ENCODE measurements at regions not wholly inside any gene's neighbourhood (a gene's known extent, or its start where the extent isn't known, plus 50 kb on each side); places are given as distances from the start of the nearest gene placed in this dataset.

DNA sequence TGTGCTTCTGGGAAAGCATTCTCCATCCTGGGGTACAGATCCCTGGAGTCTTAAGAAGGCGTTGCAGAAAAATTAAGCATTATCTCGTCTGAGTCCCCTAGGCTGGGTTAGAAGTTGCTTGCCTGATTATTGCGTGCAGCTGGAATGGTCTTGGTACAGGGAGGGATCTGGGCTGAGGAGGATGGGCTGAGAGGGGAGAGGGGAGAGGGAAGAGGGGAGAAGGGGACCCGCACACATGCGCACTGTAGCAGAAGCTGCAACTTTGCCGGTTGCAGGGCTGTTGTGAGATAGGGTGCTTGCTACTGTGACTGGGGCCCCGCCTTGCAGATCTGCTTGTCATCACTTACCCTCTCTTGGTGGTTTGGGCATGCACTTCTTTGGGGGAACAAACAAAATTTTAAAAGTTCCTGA lies 316.8 kb downstream of the DLEU7 start:
- Histone ChIP-seq H4K20me1 (ENCODE audit: insufficient read depth, poor library complexity, severe bottlenecking) (no peaks in the 10 kb centered on the region), H3K9me3 (ENCODE audit: low read depth) (no peaks in the 10 kb centered on the region), H3K9me2 (replicated peaks; ENCODE audit: insufficient read depth) (no peaks in the 10 kb centered on the region), H3K4me3 (no peak overlapping the region), H3K36me3 (replicated peaks; ENCODE audit: insufficient read depth, low read depth) (no peaks in the 10 kb centered on the region), H3K79me2 (no peaks in the 10 kb centered on the region), H2AFZ (no peak overlapping the region), H3K4me2 (no peak overlapping the region), H3K27ac (peak overlapping the region; percentile 9), H3K4me1 (ENCODE audit: insufficient read depth) (peaks cover 31% of the 10 kb centered on the region), H3K27me3 (no peaks in the 10 kb centered on the region)
- WGBS (ENCODE audit: low lambda C conversion rate, missing lambda C conversion rate): 64% methylated on average over 7 of the region's 7 CpGs
- DNase-seq (ENCODE audit: low spot score): no peak
- TF ChIP-seq, protein P1, sequence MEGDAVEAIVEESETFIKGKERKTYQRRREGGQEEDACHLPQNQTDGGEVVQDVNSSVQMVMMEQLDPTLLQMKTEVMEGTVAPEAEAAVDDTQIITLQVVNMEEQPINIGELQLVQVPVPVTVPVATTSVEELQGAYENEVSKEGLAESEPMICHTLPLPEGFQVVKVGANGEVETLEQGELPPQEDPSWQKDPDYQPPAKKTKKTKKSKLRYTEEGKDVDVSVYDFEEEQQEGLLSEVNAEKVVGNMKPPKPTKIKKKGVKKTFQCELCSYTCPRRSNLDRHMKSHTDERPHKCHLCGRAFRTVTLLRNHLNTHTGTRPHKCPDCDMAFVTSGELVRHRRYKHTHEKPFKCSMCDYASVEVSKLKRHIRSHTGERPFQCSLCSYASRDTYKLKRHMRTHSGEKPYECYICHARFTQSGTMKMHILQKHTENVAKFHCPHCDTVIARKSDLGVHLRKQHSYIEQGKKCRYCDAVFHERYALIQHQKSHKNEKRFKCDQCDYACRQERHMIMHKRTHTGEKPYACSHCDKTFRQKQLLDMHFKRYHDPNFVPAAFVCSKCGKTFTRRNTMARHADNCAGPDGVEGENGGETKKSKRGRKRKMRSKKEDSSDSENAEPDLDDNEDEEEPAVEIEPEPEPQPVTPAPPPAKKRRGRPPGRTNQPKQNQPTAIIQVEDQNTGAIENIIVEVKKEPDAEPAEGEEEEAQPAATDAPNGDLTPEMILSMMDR (IDR thresholded peaks at IDR 0.05; ENCODE audit: poor library complexity): no peak
- TF ChIP-seq EZH2phosphoT487 (IDR thresholded peaks at IDR 0.05; ENCODE audit: low read depth, severe bottlenecking, unreplicated experiment): no peak
- no peak for TF ChIP-seq EZH2 (IDR thresholded peaks at IDR 0.05; ENCODE audit: borderline replicate concordance)

DNA sequence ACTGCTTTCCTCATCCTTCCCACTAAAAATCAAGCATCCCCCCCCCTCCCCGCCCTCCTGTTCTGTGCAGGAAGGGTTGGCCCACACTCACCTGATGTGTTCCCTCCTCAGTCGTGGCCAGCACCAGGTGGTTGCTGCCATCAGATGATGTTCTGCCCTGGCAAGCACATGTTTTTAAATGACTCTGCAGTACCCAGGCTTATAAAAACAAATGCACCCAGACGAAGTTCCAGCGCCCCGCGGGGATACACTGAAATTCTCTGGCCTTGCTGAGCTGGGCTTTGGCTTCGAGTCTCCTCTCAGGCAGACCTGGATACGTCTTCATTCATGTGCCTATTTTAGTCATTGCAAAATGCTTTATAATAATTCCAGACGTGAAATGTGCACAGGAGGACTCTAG lies 316.3 kb downstream of the DLEU7 start:
- Histone ChIP-seq H3K79me2 (no peaks in the 10 kb centered on the region), H3K27ac (no peak overlapping the region), H3K9me3 (ENCODE audit: low read depth) (no peaks in the 10 kb centered on the region), H4K20me1 (ENCODE audit: insufficient read depth, poor library complexity, severe bottlenecking) (no peaks in the 10 kb centered on the region), H3K4me2 (no peak overlapping the region), H3K36me3 (replicated peaks; ENCODE audit: insufficient read depth, low read depth) (no peaks in the 10 kb centered on the region), H3K4me1 (ENCODE audit: insufficient read depth) (peaks cover 26% of the 10 kb centered on the region), H3K4me3 (no peak overlapping the region), H3K27me3 (no peaks in the 10 kb centered on the region), H3K9me2 (replicated peaks; ENCODE audit: insufficient read depth) (no peaks in the 10 kb centered on the region), H2AFZ (no peak overlapping the region)
- 80% methylated on average over 9 of the region's 9 CpGs for WGBS (ENCODE audit: low lambda C conversion rate, missing lambda C conversion rate)
- TF ChIP-seq, protein P1 (IDR thresholded peaks at IDR 0.05; ENCODE audit: poor library complexity): no peak
- no peak for TF ChIP-seq EZH2 (IDR thresholded peaks at IDR 0.05; ENCODE audit: borderline replicate concordance)
- no peak for TF ChIP-seq EZH2phosphoT487 (IDR thresholded peaks at IDR 0.05; ENCODE audit: low read depth, severe bottlenecking, unreplicated experiment)
- DNase-seq (ENCODE audit: low spot score): no peak

DNA sequence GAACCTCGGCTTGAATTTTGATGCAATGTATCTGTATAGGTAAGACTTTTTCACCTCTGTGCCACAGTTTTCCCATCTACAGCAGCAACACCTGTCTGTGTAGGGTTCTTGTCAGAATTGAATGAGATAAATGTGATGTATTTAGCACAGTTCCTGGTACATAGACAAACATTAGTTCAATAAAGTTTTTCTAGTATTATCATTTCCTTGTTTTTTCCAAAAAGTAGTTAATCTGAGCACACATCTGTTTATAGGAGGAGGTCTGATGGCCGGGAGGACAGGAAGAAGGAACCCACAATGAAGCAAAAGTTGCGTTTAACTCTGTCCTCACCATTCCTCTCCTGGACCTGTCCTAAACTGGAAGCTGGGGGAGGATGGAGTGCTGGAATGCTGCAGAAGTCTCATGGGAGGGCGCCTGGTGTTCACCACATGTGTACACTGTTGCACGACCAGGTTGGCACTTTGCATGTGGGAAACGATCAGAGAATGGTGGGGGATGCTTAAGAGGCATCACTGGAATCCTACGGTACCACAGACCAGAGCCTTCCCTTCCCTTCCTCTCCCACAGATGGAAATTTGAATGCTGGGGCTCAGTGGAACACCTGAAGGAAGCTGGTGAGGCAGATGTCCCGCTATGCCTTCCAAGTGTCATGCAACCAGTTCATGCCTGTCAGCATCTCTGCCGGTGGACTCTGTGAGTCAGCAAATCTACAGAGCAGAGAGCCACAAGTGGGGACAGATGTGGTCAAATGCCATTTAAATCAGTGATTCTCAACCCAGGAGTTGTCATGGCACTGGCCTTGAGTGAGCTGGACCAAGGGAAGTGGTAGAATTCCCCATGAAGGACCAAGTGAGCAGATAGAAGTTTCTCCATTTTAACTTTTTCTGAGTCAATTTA lies 315.6 kb downstream of the DLEU7 start:
- no peaks in the 10 kb centered on the region for H3K79me2 ChIP-seq
- no peaks in the 10 kb centered on the region for H4K20me1 ChIP-seq (ENCODE audit: insufficient read depth, poor library complexity, severe bottlenecking)
- TF ChIP-seq EZH2phosphoT487 (IDR thresholded peaks at IDR 0.05; ENCODE audit: low read depth, severe bottlenecking, unreplicated experiment) (no peak), EZH2 (IDR thresholded peaks at IDR 0.05; ENCODE audit: borderline replicate concordance) (no peak)
- TF ChIP-seq, protein P1 (IDR thresholded peaks at IDR 0.05; ENCODE audit: poor library complexity): no peak
- no peak overlapping the region for H2AFZ ChIP-seq
- no peaks in the 10 kb centered on the region for H3K9me3 ChIP-seq (ENCODE audit: low read depth)
- no peak overlapping the region for H3K4me3 ChIP-seq
- DNase-seq (ENCODE audit: low spot score): no peak
- no peak overlapping the region for H3K27ac ChIP-seq
- H3K9me2 ChIP-seq (replicated peaks; ENCODE audit: insufficient read depth): no peaks in the 10 kb centered on the region
- WGBS (ENCODE audit: low lambda C conversion rate, missing lambda C conversion rate): 84% methylated on average over 9 of the region's 9 CpGs
- H3K4me2 ChIP-seq: no peak overlapping the region
- no peaks in the 10 kb centered on the region for H3K36me3 ChIP-seq (replicated peaks; ENCODE audit: insufficient read depth, low read depth)
- H3K27me3 ChIP-seq: no peaks in the 10 kb centered on the region
- H3K4me1 ChIP-seq (ENCODE audit: insufficient read depth): peaks cover 19% of the 10 kb centered on the region

All from hepatocyte (in vitro differentiated cells).